ENCODE measurements at regions not wholly inside any gene's neighbourhood (a gene's known extent, or its start where the extent isn't known, plus 50 kb on each side); places are given as distances from the start of the nearest gene placed in this dataset.

DNA sequence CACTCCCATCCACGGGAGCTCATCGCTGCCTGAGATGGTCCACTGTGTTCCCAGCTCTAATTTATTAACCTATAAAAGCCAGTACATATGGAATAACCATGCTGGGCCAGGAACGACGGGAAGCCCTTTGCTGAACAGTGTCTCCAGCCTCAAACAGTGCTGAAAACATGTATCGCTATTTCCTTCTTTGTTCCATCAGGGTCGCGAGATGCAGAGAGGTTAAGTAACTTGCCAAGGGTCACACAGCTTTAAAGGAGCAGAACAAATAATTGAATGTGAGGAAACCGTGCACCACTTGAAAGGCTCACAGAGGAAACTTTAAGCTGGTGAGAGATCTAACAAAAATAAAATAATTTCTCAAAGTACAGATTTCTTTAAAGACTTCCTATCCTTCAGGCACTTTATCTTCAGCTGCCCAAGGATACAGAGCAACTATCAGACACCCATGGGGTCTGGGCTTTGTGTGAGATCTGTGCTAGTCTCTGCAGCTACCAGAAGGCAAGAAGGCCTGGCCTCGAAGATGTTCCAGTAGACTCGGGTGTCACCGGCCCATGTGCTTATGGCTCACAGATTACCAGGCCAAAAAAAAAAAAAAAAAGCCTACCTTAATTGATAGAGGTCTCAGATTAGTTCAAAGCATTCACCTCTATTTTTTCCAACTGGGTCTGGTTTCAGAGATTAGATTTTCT is 207.8 kb upstream of the FOXF1 start:
- no peaks in the 10 kb centered on the region for H3K27me3 ChIP-seq (ENCODE audit: control insufficient read depth, insufficient read depth, low read length)
- H3K4me3 ChIP-seq (ENCODE audit: low read length) = no peak overlapping the region
- H3K4me1 ChIP-seq (ENCODE audit: control insufficient read depth, insufficient read depth, low read length) = peaks cover 3% of the 10 kb centered on the region
- no peaks in the 10 kb centered on the region for H3K9me3 ChIP-seq (ENCODE audit: control insufficient read depth, insufficient read depth, low read length)
- no peak overlapping the region for H3K27ac ChIP-seq (ENCODE audit: low read length)
- WGBS (ENCODE audit: insufficient coverage, insufficient read length) = no CpG with 5 or more reads among the region's 11 CpGs
- no peaks in the 10 kb centered on the region for H3K36me3 ChIP-seq (ENCODE audit: control insufficient read depth, insufficient read depth, low read length)
- no peak for DNase-seq (ENCODE audit: low read depth, low spot score)

DNA sequence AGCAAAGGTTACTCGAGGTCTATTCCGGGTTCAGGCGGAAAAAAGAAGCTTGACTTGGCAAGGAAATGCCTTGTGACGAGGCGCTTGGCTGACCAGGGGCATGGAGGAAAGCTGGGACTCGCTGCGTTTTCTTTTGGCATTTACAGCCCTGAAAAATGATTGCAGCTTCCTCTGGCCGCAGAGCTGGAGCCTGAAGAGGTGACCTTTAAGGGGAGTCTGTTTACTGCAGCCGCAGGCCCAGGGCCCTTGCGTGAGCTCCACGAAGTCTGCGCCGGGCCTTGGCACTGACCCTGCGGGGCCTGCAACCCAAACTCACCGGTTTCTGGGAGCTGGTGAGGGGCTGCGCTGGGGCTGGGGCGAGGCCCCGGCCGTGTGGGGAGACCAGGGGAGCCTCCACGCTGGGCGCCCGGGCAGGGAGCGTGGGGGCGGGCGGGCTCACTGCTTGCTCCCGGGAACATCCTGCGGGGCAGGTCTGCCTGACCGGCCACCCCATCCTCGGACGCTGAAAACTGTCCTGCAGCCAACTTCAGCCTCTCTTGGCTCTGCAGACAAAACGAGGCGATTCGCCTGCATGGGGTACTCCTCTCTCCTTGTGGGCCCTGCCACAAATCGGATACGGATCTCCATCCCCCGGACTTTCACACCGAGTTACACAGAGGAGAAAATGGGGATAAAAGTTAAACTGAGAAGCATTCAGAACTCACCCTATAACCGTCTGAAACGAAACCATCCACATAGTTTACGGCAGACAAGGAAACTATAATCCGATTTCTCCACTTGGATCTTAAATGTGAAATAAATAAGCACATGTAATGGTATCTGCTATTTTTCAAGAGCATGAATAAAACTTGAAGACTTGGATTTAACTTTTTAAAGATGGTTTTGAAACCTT is 206.3 kb upstream of the FOXF1 start:
- no peak for DNase-seq (ENCODE audit: low read depth, low spot score)
- WGBS (ENCODE audit: insufficient coverage, insufficient read length) = no CpG with 5 or more reads among the region's 41 CpGs
- H3K27me3 ChIP-seq (ENCODE audit: control insufficient read depth, insufficient read depth, low read length) = no peaks in the 10 kb centered on the region

DNA sequence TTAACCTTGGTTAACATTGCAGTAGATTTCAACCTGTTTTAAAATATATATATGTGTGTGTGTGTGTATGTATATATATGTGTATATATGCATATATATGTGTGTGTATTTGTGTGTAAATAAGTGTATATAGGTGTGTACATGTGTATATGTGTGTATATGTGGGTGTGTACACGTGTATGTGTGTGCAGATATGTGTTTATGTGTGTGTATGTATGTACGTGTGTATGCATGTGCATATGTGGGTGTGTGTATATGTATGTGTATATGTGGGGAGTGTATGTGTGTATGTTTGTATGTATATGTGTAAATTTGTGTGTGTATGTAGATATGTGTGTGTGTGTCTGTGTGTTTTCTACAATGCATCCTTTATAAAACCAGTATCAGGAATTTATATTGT is 205.5 kb upstream of the FOXF1 start:
- WGBS (ENCODE audit: insufficient coverage, insufficient read length) = 100% methylated on average over 1 of the region's 2 CpGs
- no peaks in the 10 kb centered on the region for H3K27me3 ChIP-seq (ENCODE audit: control insufficient read depth, insufficient read depth, low read length)
- no peak for DNase-seq (ENCODE audit: low read depth, low spot score)
- H3K4me3 ChIP-seq (ENCODE audit: low read length) = no peak overlapping the region
- H3K9me3 ChIP-seq (ENCODE audit: control insufficient read depth, insufficient read depth, low read length) = no peaks in the 10 kb centered on the region
- H3K36me3 ChIP-seq (ENCODE audit: control insufficient read depth, insufficient read depth, low read length) = no peaks in the 10 kb centered on the region
- no peak overlapping the region for H3K27ac ChIP-seq (ENCODE audit: low read length)
- peaks cover 3% of the 10 kb centered on the region for H3K4me1 ChIP-seq (ENCODE audit: control insufficient read depth, insufficient read depth, low read length)

More for the DNA sequence above, 206.3 kb upstream of the FOXF1 start:
- Histone ChIP-seq H3K4me1 (ENCODE audit: control insufficient read depth, insufficient read depth, low read length) (peaks cover 3% of the 10 kb centered on the region), H3K4me3 (ENCODE audit: low read length) (no peak overlapping the region), H3K36me3 (ENCODE audit: control insufficient read depth, insufficient read depth, low read length) (no peaks in the 10 kb centered on the region), H3K27ac (ENCODE audit: low read length) (no peak overlapping the region), H3K9me3 (ENCODE audit: control insufficient read depth, insufficient read depth, low read length) (no peaks in the 10 kb centered on the region)

DNA sequence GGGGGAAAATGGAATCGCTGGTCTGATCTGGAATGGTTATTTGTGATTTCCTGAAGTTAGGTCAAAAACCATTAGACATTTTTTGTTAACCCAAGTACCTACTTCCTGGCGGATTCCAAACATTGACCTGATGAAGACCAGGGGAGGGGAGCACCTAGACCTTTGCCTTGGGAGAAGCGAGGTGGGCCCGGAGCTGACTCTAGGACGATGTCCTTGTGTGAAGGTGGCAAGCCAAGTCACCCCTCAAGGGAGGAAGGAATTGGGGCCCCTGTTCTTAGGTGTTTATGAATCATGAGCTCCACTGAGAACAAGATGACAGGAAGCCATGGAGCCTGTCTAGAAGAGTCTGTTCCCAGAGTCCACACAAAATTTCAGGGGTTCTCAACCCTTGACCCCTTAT is 204.9 kb upstream of the FOXF1 start:
- no CpG with 5 or more reads among the region's 5 CpGs for WGBS (ENCODE audit: insufficient coverage, insufficient read length)
- Histone ChIP-seq H3K36me3 (ENCODE audit: control insufficient read depth, insufficient read depth, low read length) (no peaks in the 10 kb centered on the region), H3K4me1 (ENCODE audit: control insufficient read depth, insufficient read depth, low read length) (peaks cover 3% of the 10 kb centered on the region), H3K4me3 (ENCODE audit: low read length) (no peak overlapping the region), H3K27ac (ENCODE audit: low read length) (no peak overlapping the region), H3K27me3 (ENCODE audit: control insufficient read depth, insufficient read depth, low read length) (no peaks in the 10 kb centered on the region), H3K9me3 (ENCODE audit: control insufficient read depth, insufficient read depth, low read length) (no peaks in the 10 kb centered on the region)
- no peak for DNase-seq (ENCODE audit: low read depth, low spot score)

DNA sequence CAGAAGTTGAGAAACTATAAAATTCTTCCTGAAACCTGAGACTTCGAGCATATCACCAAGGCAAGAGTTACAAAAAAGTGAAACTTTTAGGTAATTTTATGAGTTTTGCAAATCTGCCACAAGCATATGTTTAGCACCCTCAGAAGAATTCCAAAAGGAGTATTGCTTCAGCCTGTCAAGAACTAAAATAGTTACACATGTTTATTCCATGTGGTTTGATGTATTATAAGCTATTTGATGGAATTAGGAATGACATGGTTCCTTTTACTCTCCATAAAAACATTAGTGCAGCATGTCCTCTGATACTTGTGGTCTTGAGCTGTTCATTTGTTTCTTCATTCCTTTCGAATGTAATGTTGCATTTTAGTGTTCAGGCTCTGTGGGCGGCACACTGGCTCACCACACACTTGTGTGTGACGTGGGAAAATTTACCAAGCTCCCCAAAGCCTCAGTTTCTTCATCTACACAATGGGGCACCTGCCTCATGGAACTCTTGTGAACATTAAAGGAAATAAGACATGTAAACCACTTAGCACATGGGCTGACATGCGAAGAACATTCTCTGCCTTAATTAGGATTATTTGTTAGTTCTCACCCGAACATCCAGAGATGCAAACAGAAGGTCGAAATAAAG is 204.2 kb upstream of the FOXF1 start:
- DNase-seq (ENCODE audit: low read depth, low spot score) = no peak
- no CpG with 5 or more reads among the region's 7 CpGs for WGBS (ENCODE audit: insufficient coverage, insufficient read length)

DNA sequence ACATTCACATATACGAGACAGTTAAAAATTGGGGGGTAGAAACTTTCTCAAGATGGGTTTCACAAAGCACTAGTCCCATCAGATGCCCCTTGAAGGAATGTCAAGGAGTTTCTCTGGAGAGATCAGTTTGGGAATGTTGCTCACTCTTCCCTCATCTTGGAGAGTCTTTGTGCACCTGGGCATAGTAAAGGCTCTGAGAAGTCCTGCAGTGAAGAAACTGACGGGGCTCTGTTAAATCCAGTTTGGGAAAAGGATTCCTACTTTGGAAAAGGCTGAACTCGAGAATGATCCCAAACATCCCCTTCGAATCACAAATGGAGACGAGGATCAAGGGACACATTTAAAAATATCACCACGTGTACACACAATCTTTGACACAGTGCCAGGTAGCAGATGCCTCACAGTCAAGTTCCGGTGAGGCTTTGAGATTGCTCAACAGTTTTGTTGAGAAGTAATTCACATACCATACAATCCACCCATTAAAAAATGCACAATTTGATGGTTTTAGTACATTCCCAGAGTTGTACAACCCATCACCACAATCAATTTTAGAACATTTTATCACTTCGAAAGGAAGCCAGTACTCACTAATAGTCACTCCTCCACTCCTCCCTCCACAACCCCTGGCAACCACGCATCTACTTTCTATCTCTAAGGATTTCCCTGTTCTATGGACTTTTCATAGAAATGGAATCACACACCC is 203.4 kb upstream of the FOXF1 start:
- Histone ChIP-seq H3K4me1 (ENCODE audit: control insufficient read depth, insufficient read depth, low read length) (no peaks in the 10 kb centered on the region; the same call in 1 of the 2 replicates), H3K36me3 (ENCODE audit: control insufficient read depth, insufficient read depth, low read length) (no peaks in the 10 kb centered on the region), H3K4me3 (ENCODE audit: low read length) (no peak overlapping the region), H3K27me3 (ENCODE audit: control insufficient read depth, insufficient read depth, low read length) (no peaks in the 10 kb centered on the region), H3K9me3 (ENCODE audit: control insufficient read depth, insufficient read depth, low read length) (no peaks in the 10 kb centered on the region), H3K27ac (ENCODE audit: low read length) (no peak overlapping the region)
- no CpG with 5 or more reads among the region's 9 CpGs for WGBS (ENCODE audit: insufficient coverage, insufficient read length)
- no peak for DNase-seq (ENCODE audit: low read depth, low spot score)

More for the DNA sequence above, 204.2 kb upstream of the FOXF1 start:
- Histone ChIP-seq H3K9me3 (ENCODE audit: control insufficient read depth, insufficient read depth, low read length) (no peaks in the 10 kb centered on the region), H3K4me3 (ENCODE audit: low read length) (no peak overlapping the region), H3K27ac (ENCODE audit: low read length) (no peak overlapping the region), H3K27me3 (ENCODE audit: control insufficient read depth, insufficient read depth, low read length) (no peaks in the 10 kb centered on the region), H3K36me3 (ENCODE audit: control insufficient read depth, insufficient read depth, low read length) (no peaks in the 10 kb centered on the region), H3K4me1 (ENCODE audit: control insufficient read depth, insufficient read depth, low read length) (peaks cover under 1% of the 10 kb centered on the region)

DNA sequence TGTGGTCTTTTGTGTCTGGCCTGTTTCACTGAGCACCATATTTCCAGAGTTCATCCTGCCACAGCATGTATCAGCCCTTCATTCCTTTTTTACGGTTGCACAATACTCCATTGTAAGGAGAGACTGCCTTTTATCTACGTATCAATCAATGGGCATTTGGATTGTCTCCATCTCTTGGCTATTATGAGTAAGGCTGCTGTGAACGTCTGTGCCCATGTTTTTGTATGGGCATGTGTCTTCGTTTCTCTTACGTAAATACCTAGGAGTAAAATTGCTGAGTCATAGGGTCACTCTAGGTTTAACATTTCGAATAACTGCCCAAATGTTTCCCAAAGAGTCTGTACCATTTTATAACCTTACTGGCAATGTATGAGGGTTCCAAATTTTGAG is 202.8 kb upstream of the FOXF1 start:
- Histone ChIP-seq H3K9me3 (ENCODE audit: control insufficient read depth, insufficient read depth, low read length) (no peaks in the 10 kb centered on the region), H3K27ac (ENCODE audit: low read length) (no peak overlapping the region), H3K4me3 (ENCODE audit: low read length) (no peak overlapping the region), H3K4me1 (ENCODE audit: control insufficient read depth, insufficient read depth, low read length) (no peaks in the 10 kb centered on the region; the same call in 1 of the 2 replicates), H3K36me3 (ENCODE audit: control insufficient read depth, insufficient read depth, low read length) (no peaks in the 10 kb centered on the region), H3K27me3 (ENCODE audit: control insufficient read depth, insufficient read depth, low read length) (no peaks in the 10 kb centered on the region)
- no peak for DNase-seq (ENCODE audit: low read depth, low spot score)
- no CpG with 5 or more reads among the region's 6 CpGs for WGBS (ENCODE audit: insufficient coverage, insufficient read length)

DNA sequence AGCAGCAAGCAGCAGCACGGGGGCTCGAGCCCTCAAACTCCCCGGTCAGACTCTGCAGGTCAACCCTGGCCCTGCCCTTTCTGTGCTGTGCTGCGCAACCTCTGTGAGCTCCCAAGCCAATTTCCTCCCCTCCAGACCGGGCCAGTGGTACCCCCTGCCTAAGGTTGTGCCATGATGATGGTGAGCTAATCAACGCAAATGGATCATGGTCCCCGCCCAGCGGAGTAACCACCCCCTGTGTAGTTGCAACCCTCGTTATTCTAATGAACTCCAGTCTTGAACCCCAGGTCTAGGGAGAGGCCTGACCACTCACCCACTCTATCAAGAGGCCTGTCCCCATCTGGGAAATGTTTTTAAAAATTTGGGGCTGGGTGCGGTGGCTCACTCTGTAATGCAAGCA is 201.8 kb upstream of the FOXF1 start:
- H3K4me3 ChIP-seq (ENCODE audit: low read length) = no peak overlapping the region
- no CpG with 5 or more reads among the region's 10 CpGs for WGBS (ENCODE audit: insufficient coverage, insufficient read length)
- H3K36me3 ChIP-seq (ENCODE audit: control insufficient read depth, insufficient read depth, low read length) = no peaks in the 10 kb centered on the region
- H3K9me3 ChIP-seq (ENCODE audit: control insufficient read depth, insufficient read depth, low read length) = no peaks in the 10 kb centered on the region
- DNase-seq (ENCODE audit: low read depth, low spot score) = no peak
- H3K4me1 ChIP-seq (ENCODE audit: control insufficient read depth, insufficient read depth, low read length) = no peaks in the 10 kb centered on the region; the same call in 1 of the 2 replicates
- no peaks in the 10 kb centered on the region for H3K27me3 ChIP-seq (ENCODE audit: control insufficient read depth, insufficient read depth, low read length)
- H3K27ac ChIP-seq (ENCODE audit: low read length) = no peak overlapping the region

DNA sequence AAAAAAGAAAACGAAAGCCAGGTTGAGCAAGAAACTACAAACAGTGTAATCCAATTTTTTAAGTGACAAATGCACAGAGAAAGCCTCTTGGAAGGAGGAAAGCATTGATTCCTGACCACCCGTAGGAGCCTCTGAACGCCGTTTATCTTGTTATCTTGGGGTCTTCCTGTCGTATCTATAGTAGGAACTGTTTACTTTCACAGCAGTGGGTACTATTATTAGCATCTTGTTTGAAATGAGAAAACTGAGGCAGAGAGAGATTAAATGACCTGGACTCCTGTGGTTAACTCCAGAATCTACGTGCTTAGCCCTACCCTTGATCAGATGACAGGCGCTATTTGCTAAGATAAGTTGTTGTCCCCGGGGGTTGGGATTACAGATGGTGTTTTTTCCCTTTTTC is 196.7 kb upstream of the FOXF1 start:
- Histone ChIP-seq H3K36me3 (ENCODE audit: control insufficient read depth, insufficient read depth, low read length) (no peaks in the 10 kb centered on the region), H3K27ac (ENCODE audit: low read length) (no peak overlapping the region), H3K4me1 (ENCODE audit: control insufficient read depth, insufficient read depth, low read length) (peaks cover 2% of the 10 kb centered on the region; the same call in 1 of the 2 replicates), H3K9me3 (ENCODE audit: control insufficient read depth, insufficient read depth, low read length) (no peaks in the 10 kb centered on the region), H3K27me3 (ENCODE audit: control insufficient read depth, insufficient read depth, low read length) (no peaks in the 10 kb centered on the region), H3K4me3 (ENCODE audit: low read length) (no peak overlapping the region)
- WGBS (ENCODE audit: insufficient coverage, insufficient read length) = no CpG with 5 or more reads among the region's 8 CpGs
- DNase-seq (ENCODE audit: low read depth, low spot score) = no peak
